GM12875 (cell line): ENCODE measurements at regions not wholly inside any gene's neighbourhood (a gene's known extent, or its start where the extent isn't known, plus 50 kb on each side); places are given as distances from the start of the nearest gene placed in this dataset.
"Not testable (repeated sequence)": the region's sequence is repeated elsewhere in the genome, so short reads cannot be mapped to it uniquely, and the experiment has no call there.

Experiments
- H3K4me3 ChIP-seq: one replicate; pipeline ENCODE4 v1.5.1; 2011; ENCODE audit warnings: low read depth, low read length, control low read depth
- CTCF ChIP-seq: IDR thresholded peaks from 2 replicates; pipeline ENCODE4 v1.5.1; 2011; ENCODE audit warnings: low read depth, mild to moderate bottlenecking, control low read depth, inconsistent platforms, low read length, moderate library complexity, borderline replicate concordance; ENCODE audit not compliant: insufficient read depth

GRCh38 chr1:99374109-99374508 lies 109.8 kb downstream of the PLPPR4 start:
- TF ChIP-seq CTCF, result no peak
- H3K4me3 ChIP-seq, result no peak overlapping the region

DNA sequence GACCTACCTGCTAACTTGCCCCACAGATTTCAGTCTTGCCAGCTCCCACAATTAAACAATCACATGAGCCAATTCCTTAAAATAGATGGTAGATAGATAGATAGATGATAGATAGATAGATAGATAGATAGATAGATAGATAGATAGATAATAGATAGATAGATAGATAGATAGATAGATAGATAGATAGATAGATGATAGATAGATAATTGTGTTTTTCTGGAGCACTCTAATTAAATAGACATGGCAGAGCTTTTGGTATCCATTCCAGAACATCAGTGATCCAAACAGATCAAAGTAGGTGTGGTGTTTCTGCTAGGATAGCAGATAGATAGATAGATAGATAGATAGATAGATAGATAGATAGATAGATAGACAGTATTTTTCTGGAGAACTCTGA lies 110.4 kb downstream of the PLPPR4 start:
- H3K4me3 ChIP-seq, result not testable (repeated sequence)

DNA sequence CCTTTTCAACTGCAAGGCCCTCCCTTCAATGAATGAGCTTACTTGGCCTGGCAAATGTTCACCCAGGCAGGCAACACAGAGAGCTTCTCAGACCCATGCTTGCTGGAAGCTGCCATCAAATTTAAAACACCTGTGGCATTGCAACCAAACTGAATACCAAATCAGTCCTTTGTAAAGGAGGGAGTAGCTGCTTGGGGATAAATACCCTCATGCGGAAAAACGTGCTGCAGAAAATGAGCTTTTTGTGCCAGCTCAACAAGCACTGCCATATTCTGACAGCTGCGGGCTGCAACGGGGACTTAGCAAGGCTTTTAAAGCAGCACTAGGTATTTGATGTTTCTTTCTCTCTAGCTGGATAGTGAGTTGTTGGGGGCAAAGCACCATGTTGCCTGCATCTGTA lies 119.7 kb downstream of the PLPPR4 start:
- H3K4me3 ChIP-seq, result no peak overlapping the region
- TF ChIP-seq CTCF, result no peak

DNA sequence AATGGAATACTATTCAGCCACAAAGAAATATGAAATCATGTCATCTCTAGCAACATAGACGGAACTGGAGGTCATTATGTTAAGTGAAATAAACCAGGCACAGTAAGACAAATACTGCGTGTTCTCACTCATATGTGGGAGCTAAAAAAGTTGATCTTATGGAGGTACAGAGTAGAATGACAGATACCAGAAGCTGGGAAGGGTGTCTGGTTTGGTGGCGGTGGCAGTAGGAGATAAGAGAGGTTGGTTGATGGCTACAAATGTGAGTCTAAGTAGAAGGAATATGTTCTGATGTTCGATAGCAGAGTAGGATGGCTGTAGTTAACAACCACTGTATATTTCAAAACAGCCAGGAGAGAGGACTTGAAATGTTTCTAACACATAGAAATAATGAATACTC lies 121.6 kb downstream of the PLPPR4 start:
- TF ChIP-seq CTCF, result no peak
- H3K4me3 ChIP-seq, result no peak overlapping the region

DNA sequence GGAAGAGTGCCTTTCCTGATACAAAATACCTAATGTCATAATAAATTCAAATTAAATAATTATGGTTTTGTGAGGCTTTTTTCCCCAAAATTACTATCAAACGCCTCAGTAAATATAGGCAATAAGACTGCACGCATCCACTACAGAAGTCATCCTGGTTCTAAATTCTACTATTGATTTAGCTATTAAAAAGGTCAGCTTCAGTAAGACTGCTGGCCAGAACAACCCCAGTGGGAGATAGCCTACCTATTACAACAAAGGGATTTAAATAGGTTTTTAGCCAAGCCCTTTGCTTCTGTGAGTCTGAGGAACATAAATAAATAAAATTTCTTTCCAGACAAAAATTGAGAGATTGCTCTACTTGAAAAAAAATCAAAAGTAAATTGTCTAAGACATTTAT lies 132.1 kb downstream of the PLPPR4 start:
- H3K4me3 ChIP-seq, result no peak overlapping the region
- no peak for TF ChIP-seq CTCF

- TF ChIP-seq CTCF, result no peak
- no peak overlapping the region for H3K4me3 ChIP-seq
Observed at GRCh38 chr1:99397029-99397428, 132.7 kb downstream of the PLPPR4 start.

DNA sequence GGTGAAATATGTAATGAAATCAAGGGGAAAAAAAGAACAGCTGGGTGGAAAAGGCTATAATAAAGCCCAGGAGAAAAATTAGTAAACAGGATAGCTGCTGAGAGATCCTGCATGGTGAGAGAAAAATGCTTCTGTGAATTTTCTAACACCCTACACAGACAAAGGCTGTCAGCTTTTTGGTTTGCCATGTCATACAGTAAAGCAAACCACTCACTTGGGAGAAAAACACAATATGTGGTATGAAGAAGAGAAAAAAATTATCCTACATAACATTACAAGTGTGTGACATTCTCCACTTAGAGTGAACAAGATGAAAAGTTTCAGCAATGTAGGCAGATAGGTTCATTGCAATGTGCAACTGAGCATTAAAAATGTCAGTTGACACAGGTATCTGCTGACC lies 133.6 kb downstream of the PLPPR4 start:
- no peak overlapping the region for H3K4me3 ChIP-seq
- no peak for TF ChIP-seq CTCF

GRCh38 chr1:99401556-99401955 lies 137.3 kb downstream of the PLPPR4 start:
- not testable (repeated sequence) for H3K4me3 ChIP-seq

GRCh38 chr1:99404399-99404798 lies 140.1 kb downstream of the PLPPR4 start:
- H3K4me3 ChIP-seq, result not testable (repeated sequence)

GRCh38 chr1:99405325-99405724 lies 141.0 kb downstream of the PLPPR4 start:
- not testable (repeated sequence) for H3K4me3 ChIP-seq
